CD4-positive, alpha-beta T cell treated with Interleukin-4 for 4 hours (primary cell): ENCODE measurements at regions not wholly inside any gene's neighbourhood (a gene's known extent, or its start where the extent isn't known, plus 50 kb on each side); places are given as distances from the start of the nearest gene placed in this dataset.
A peak's percentile ranks its signal among the peaks of the same experiment; 100 is the strongest.

Experiments
- DNase-seq: peaks from one replicate; pipeline ENCODE4 v3.0.0-alpha.2; 2020

GRCh38 chr1:219993554-219994433, 52.5 kb downstream of the EPRS1 start:
- DNase-seq: no peak

DNA sequence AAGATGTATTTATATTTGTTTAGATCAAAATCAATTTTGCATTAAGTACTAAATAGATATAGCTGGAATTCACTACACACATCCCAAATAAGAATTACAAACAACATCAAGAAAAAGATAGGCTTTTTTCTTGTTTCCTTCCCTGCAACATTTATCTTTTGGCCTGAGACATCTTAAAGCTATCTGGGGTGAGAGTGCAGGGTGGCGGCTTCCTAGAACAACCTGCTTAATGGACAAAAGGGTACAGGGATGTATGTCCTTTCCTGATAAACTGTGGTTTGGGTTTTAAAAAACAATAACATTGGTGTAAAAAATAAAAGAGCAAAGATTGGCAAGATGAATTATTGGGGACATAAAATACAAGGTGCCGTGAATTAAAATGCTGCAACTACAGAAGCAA, 54.4 kb downstream of the EPRS1 start:
- no peak for DNase-seq

- DNase-seq: no peak
These were observed 54.8 kb downstream of the EPRS1 start for GRCh38 chr1:219991511-219991810.

GRCh38 chr1:219990782-219991510, 55.4 kb downstream of the EPRS1 start:
- DNase-seq: peak; percentile 15

- no peak for DNase-seq
These were observed 56.5 kb downstream of the EPRS1 start for GRCh38 chr1:219989766-219990165.

DNA sequence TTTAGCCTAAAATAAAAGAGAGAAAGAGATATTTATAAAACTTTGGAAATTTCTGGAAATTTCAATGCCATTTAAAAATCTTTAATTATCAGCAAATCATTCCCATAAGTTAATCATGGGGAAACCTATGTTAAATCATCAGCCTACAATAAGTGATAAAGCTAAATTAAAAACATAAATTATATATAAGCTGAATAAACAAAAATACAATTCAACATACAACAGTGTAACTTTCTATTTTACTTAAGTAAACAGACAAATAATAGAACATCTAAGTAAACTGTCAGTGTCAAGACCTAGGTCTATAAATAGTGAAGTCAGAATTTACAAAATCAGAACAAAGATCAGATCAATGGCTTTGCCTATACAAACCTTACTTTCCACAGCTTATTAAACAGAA, 57.5 kb downstream of the EPRS1 start:
- no peak for DNase-seq

GRCh38 chr1:219988387-219988786, 57.9 kb downstream of the EPRS1 start:
- no peak for DNase-seq

DNA sequence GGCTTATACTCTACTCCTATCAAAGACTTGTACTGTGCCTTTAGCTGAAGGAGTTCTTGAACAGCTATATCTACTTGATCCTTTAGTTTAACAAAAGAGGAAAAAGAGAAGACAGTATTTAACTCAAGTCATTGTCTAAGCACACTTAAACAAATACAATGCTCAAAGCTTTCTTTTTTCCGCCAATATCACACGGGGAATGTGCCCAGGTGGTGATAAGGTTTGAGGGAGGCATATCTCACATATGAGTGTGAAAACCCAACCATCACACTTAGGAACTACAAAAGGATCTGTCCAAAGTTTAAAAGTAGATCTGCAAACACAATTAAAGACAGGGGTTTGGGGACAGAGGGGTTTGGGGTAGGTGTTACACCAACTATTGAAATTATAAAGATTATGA, 59.0 kb upstream of the SLC30A10 start:
- no peak for DNase-seq

DNA sequence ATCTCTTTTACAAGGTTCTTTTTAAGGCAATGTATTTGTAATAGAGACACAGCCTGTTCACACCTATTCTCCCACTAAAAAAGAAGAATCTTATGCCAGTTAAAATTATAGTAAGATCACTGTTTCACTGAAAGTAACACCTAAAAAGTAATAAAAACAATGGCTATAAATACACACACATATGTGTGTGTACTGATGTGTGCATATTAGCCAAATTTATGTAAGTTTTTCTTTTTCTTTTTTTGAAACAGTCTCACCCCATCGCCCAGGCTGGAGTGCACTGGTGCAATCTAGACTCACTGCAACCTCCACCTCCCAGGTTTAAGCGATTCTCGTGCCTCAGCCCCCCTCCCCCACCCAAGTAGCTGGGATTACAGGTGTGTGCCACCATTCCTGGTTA, 56.8 kb upstream of the SLC30A10 start:
- DNase-seq: no peak
